HEK293 (cell line): ENCODE measurements at regions not wholly inside any gene's neighbourhood (a gene's known extent, or its start where the extent isn't known, plus 50 kb on each side); places are given as distances from the start of the nearest gene placed in this dataset.

Experiments used
- CTCF ChIA-PET: fragments of 350-600 bp; formaldehyde crosslinking; extraction: SDS; loops from one replicate; lab custom pipeline; 2021; ENCODE audit warnings: antibody characterized with exemption; lab: Yijun Ruan, JAX
- POLR2A ChIA-PET: fragments of 300-600 bp; formaldehyde crosslinking; extraction: SDS; loops from one replicate; lab custom pipeline; 2020; ENCODE audit warnings: antibody characterized with exemption, inconsistent platforms; lab: Yijun Ruan, JAX
- H3K27ac ChIP-seq: fragments of 200-500 bp; sonication (Bioruptor generic); 2 replicates; pipeline ENCODE4 v1.5.1; 2014; ENCODE audit warnings: low read depth, low read length, control low read depth, inconsistent platforms; ENCODE audit errors: extremely low read depth
- H3K36me3 ChIP-seq, 2 experiments: fragments of 200-500 bp in 1 of 2; sonication (Bioruptor generic) in 1 of 2; 1 replicate in 1 of 2; 2 replicates in 1 of 2; pipeline ENCODE4 v1.5.1; 2014 to 2017; ENCODE audit warnings: inconsistent platforms in 2 of 2, low read length in 2 of 2; ENCODE audit not compliant: control insufficient read depth in 2 of 2, insufficient read depth in 1 of 2
- H3K4me1 ChIP-seq: fragments of 200-500 bp; sonication (Bioruptor generic); 2 replicates; pipeline ENCODE4 v1.5.1; 2014; ENCODE audit warnings: mild to moderate bottlenecking, low read length, inconsistent platforms; ENCODE audit not compliant: control insufficient read depth, insufficient read depth
- H3K4me3 ChIP-seq: 2 replicates; pipeline ENCODE4 v1.5.1; 2011; ENCODE audit warnings: low read depth, mild to moderate bottlenecking, control low read depth, low read length, moderate library complexity
- H3K9me3 ChIP-seq: fragments of 200-500 bp; sonication (Bioruptor generic); 2 replicates; pipeline ENCODE4 v1.5.1; 2014; ENCODE audit warnings: low read depth, low read length, inconsistent platforms; ENCODE audit not compliant: control insufficient read depth, insufficient read depth
- MEIS1 ChIP-seq: sonication (generic); formaldehyde crosslinking; IDR thresholded peaks from 2 replicates; pipeline ENCODE4 v1.8.1; 2022; ENCODE audit warnings: missing genetic modification reagents, mild to moderate bottlenecking, borderline replicate concordance
- PATZ1 ChIP-seq: fragments of 450-650 bp; formaldehyde crosslinking; IDR thresholded peaks from 2 replicates; pipeline ENCODE4 v1.5.1; 2016; ENCODE audit warnings: missing biosample characterization, missing genetic modification characterization
- PRDM10 ChIP-seq: fragments of 450-650 bp; formaldehyde crosslinking; IDR thresholded peaks from 2 replicates; pipeline ENCODE4 v1.5.1; 2016; ENCODE audit warnings: missing biosample characterization, missing genetic modification characterization
- SALL2 ChIP-seq: fragments of 450-650 bp; formaldehyde crosslinking; IDR thresholded peaks from 2 replicates; pipeline ENCODE4 v1.5.0; 2017; ENCODE audit warnings: missing biosample characterization, mild to moderate bottlenecking, missing genetic modification characterization, borderline replicate concordance
- SP2 ChIP-seq: fragments of 450-650 bp; formaldehyde crosslinking; IDR thresholded peaks from 2 replicates; pipeline ENCODE4 v1.5.1; 2016; ENCODE audit warnings: missing biosample characterization, missing genetic modification characterization
- TSHZ1 ChIP-seq: fragments of 450-650 bp; formaldehyde crosslinking; IDR thresholded peaks from 2 replicates; pipeline ENCODE4 v1.5.1; 2016; ENCODE audit warnings: missing biosample characterization, missing genetic modification characterization, borderline replicate concordance
- ZBTB17 ChIP-seq: fragments of 450-650 bp; formaldehyde crosslinking; IDR thresholded peaks from 2 replicates; pipeline ENCODE4 v1.5.1; 2016; ENCODE audit warnings: missing biosample characterization, missing genetic modification characterization
- ZFP41 ChIP-seq: fragments of 450-650 bp; formaldehyde crosslinking; IDR thresholded peaks from 2 replicates; pipeline ENCODE4 v1.5.1; 2016; ENCODE audit warnings: missing biosample characterization, missing genetic modification characterization, borderline replicate concordance
- ZNF133 ChIP-seq: fragments of 450-650 bp; formaldehyde crosslinking; IDR thresholded peaks from 2 replicates; pipeline ENCODE4 v1.5.1; 2016; ENCODE audit warnings: missing biosample characterization, missing genetic modification characterization
- ZNF214 ChIP-seq: fragments of 450-650 bp; formaldehyde crosslinking; IDR thresholded peaks from 2 replicates; pipeline ENCODE4 v1.5.1; 2017; ENCODE audit warnings: missing biosample characterization, mild to moderate bottlenecking, missing genetic modification characterization, borderline replicate concordance
- ZNF274 ChIP-seq, 2 experiments: fragments of 200-500 bp in 1 of 2; fragments of 450-650 bp in 1 of 2; sonication (Bioruptor generic) in 1 of 2; formaldehyde crosslinking in 1 of 2; IDR thresholded peaks; 2 replicates each; pipeline versions ENCODE4 v1.5.1 to v1.6.1; 2014 to 2016; ENCODE audit warnings: borderline replicate concordance in 1 of 2, inconsistent platforms in 1 of 2, low read length in 1 of 2, missing biosample characterization in 1 of 2, missing genetic modification characterization in 1 of 2
- ZNF560 ChIP-seq: fragments of 450-650 bp; formaldehyde crosslinking; IDR thresholded peaks from 2 replicates; pipeline ENCODE4 v1.5.1; 2017; ENCODE audit warnings: missing biosample characterization, missing genetic modification characterization, borderline replicate concordance
- ZNF623 ChIP-seq: fragments of 450-650 bp; formaldehyde crosslinking; IDR thresholded peaks from 2 replicates; pipeline ENCODE4 v1.5.1; 2016; ENCODE audit warnings: missing biosample characterization, missing genetic modification characterization
- ZSCAN23 ChIP-seq: fragments of 450-650 bp; formaldehyde crosslinking; IDR thresholded peaks from 2 replicates; pipeline ENCODE4 v1.5.1; 2016; ENCODE audit warnings: missing biosample characterization, missing genetic modification characterization
- ZXDB ChIP-seq: fragments of 450-650 bp; formaldehyde crosslinking; IDR thresholded peaks from 2 replicates; pipeline ENCODE4 v1.5.1; 2016; ENCODE audit warnings: missing biosample characterization, missing genetic modification characterization
- TF ChIP-seq, protein P1 (sequence below): fragments of 450-650 bp; formaldehyde crosslinking; IDR thresholded peaks from 2 replicates; pipeline ENCODE4 v1.5.1; 2016; ENCODE audit warnings: missing biosample characterization, missing genetic modification characterization
- TF ChIP-seq, protein P2 (sequence below): fragments of 450-650 bp; formaldehyde crosslinking; IDR thresholded peaks from 2 replicates; pipeline ENCODE4 v1.5.1; 2017; ENCODE audit warnings: missing biosample characterization, missing genetic modification characterization

DNA sequence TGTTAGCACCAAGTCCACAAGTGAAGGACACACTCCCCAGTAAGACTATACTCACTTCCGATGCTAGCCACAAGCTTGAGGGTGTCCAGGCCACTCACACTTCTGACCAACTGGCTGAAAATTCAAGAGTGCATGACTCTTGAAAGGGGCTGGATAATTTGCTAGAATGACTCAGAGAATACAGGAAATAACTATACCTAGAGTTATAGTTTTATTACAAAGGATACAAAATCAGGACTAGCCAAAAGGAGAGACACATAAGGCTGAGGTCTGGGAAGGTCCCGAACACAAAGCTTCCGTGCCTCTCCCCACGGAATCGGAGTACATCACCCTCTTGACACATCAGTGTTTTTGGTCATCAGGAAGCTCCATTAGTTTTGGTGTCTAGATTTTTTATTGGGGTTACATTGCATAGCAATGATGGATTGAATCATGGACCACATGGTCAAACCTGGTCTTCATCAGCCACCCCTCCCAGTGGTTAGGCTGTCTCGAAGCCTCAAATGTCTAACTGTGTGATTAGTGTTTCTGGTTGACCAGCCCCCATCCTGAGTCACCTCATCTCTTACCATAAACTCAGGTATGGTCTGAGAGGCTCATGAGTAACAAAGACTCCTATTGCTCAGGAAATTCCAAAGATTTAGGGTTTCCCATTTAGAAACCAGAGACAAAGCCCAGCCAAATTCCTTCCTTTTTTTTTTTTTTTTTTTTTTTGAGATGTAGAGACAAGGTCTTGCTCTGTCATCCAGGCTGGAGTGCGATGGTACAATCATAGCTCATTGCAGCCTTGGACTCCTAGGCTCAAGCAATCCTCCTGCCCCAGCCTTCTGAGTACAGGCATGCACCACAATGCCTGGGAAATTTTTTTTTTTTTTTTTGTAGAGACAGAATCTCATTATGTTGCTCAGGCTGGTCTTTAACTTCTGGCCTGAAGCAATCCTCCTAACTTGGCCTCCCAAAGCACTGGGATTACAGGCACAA, 472.0 kb upstream of the TBX3 start:
- Histone ChIP-seq H3K4me1 (no peaks in the 10 kb centered on the region), H3K9me3 (no peaks in the 10 kb centered on the region), H3K4me3 (no peak overlapping the region), H3K36me3 (no peaks in the 10 kb centered on the region), H3K27ac (no peak overlapping the region)
- ChIA-PET POLR2A (no interaction called here), CTCF (interaction anchor here (0.6 to 1.0 kb wide), 4 partner anchors 21 to 471 kb away, joined by 3 to 5 read pairs (median 3); no protein-coding TSS in a partner anchor)
- TF ChIP-seq ZFP41 (tag by site-specific recombination): no peak
- no peak for TF ChIP-seq ZSCAN23 (tag by site-specific recombination)
- TF ChIP-seq ZXDB (tag by site-specific recombination): no peak
- TF ChIP-seq ZNF133 (tag by site-specific recombination): no peak
- TF ChIP-seq TSHZ1 (tag by site-specific recombination): no peak
- no peak for TF ChIP-seq ZNF623 (tag by site-specific recombination)
- no peak for TF ChIP-seq ZNF560 (tag by site-specific recombination)
- TF ChIP-seq MEIS1: no peak
- TF ChIP-seq, protein P1, sequence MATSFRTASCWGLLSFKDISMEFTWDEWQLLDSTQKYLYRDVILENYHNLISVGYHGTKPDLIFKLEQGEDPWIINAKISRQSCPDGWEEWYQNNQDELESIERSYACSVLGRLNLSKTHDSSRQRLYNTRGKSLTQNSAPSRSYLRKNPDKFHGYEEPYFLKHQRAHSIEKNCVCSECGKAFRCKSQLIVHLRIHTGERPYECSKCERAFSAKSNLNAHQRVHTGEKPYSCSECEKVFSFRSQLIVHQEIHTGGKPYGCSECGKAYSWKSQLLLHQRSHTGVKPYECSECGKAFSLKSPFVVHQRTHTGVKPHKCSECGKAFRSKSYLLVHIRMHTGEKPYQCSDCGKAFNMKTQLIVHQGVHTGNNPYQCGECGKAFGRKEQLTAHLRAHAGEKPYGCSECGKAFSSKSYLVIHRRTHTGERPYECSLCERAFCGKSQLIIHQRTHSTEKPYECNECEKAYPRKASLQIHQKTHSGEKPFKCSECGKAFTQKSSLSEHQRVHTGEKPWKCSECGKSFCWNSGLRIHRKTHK (tag by site-specific recombination): no peak
- no peak for TF ChIP-seq SP2
- no peak for TF ChIP-seq PATZ1 (tag by site-specific recombination)
- TF ChIP-seq SALL2 (tag by site-specific recombination): no peak
- TF ChIP-seq, protein P2, sequence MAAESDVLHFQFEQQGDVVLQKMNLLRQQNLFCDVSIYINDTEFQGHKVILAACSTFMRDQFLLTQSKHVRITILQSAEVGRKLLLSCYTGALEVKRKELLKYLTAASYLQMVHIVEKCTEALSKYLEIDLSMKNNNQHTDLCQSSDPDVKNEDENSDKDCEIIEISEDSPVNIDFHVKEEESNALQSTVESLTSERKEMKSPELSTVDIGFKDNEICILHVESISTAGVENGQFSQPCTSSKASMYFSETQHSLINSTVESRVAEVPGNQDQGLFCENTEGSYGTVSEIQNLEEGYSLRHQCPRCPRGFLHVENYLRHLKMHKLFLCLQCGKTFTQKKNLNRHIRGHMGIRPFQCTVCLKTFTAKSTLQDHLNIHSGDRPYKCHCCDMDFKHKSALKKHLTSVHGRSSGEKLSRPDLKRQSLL (tag by site-specific recombination): no peak
- no peak for TF ChIP-seq ZNF274 (IDR thresholded peaks at IDR 0.05; ENCODE audit: low read length)
- TF ChIP-seq ZNF274 (tag by site-specific recombination; IDR thresholded peaks at IDR 0.05; ENCODE audit: borderline replicate concordance): no peak
- TF ChIP-seq ZBTB17: no peak
- no peak for TF ChIP-seq ZNF214 (tag by site-specific recombination)
- TF ChIP-seq PRDM10: no peak
